Neural progenitor cell (in vitro differentiated cells): ENCODE measurements at regions not wholly inside any gene's neighbourhood (a gene's known extent, or its start where the extent isn't known, plus 50 kb on each side); places are given as distances from the start of the nearest gene placed in this dataset.

Experiments
- EZH2phosphoT487 ChIP-seq: fragments of 200-600 bp; sonication (generic); IDR thresholded peaks from 2 replicates; pipeline ENCODE4 v1.6.1; 2017; ENCODE audit warnings: antibody characterized with exemption
- TF ChIP-seq, protein P1 (sequence below): fragments of 200-600 bp; sonication (generic); IDR thresholded peaks from 2 replicates; pipeline ENCODE4 v1.5.1; 2017; ENCODE audit warnings: antibody characterized with exemption, mild to moderate bottlenecking

DNA sequence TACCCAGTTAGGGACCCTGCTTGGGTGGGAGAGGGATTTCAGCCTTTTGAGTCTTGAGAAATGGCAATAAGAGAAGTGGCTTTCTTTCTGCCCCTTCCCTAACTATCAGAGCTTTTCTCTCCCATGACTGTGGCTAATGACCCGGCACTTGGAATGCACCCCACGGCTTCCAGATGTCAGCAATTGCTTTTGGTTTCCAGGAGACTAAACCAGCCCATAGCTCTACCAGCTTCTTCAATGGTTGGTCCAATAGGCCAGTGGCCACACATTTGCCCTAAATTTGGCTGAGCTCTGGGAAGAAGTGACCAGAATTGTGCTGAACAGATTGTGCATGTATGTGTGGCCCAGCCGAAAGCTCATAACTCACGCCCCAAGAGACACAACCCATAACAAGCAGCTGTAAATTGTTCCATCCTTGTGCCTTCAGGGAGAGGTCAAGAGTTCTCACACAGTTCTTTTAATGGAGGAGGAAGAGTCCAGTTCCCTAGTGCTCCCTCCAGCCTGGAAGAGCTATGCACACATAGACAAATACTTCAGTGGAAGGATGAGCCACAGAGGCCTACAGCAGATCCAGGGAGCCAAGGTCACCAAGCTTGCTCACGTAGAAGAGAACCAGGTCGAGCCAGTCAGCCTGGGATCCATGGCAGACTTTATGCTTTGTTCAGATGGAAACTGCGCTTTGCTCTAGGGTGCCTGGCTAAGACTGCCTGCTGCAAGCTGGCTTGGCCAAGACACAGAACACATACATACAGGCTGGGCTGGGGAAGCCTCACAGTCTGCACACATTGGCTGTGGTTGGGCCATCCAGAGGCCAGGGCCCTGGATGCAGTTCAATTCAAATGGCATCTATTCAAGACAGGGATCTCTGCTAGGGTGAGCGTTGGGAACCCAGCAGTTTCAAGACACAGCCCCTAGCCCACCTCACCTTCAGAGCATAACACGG, 131.8 kb upstream of the HABP2 start:
- TF ChIP-seq, protein P1, sequence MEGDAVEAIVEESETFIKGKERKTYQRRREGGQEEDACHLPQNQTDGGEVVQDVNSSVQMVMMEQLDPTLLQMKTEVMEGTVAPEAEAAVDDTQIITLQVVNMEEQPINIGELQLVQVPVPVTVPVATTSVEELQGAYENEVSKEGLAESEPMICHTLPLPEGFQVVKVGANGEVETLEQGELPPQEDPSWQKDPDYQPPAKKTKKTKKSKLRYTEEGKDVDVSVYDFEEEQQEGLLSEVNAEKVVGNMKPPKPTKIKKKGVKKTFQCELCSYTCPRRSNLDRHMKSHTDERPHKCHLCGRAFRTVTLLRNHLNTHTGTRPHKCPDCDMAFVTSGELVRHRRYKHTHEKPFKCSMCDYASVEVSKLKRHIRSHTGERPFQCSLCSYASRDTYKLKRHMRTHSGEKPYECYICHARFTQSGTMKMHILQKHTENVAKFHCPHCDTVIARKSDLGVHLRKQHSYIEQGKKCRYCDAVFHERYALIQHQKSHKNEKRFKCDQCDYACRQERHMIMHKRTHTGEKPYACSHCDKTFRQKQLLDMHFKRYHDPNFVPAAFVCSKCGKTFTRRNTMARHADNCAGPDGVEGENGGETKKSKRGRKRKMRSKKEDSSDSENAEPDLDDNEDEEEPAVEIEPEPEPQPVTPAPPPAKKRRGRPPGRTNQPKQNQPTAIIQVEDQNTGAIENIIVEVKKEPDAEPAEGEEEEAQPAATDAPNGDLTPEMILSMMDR, result no peak
- TF ChIP-seq EZH2phosphoT487, result no peak
